ENCODE measurements at regions not wholly inside any gene's neighbourhood (a gene's known extent, or its start where the extent isn't known, plus 50 kb on each side); places are given as distances from the start of the nearest gene placed in this dataset.

GRCh38 chr10:130493021-130493420, 356.8 kb downstream of the GLRX3 start:
- no peak for TF ChIP-seq CTCF (IDR thresholded peaks at IDR 0.05)
- TF ChIP-seq POLR2A (IDR thresholded peaks at IDR 0.05): no peak
- no peak for TF ChIP-seq EP300 (IDR thresholded peaks at IDR 0.05)

All from ovary (tissue), 3 donors.